Endothelial cell of umbilical vein (primary cell): ENCODE measurements at regions not wholly inside any gene's neighbourhood (a gene's known extent, or its start where the extent isn't known, plus 50 kb on each side); places are given as distances from the start of the nearest gene placed in this dataset.

Experiments used
- BruUV-seq: library from RNA; stranded (reverse); fragments of 400-500 nt; replicated peaks from 2 replicates; lab custom pipeline; 2021; lab: Mats Ljungman, UMichigan
- CTCF ChIA-PET: fragments of 300-600, 350-600 bp; sonication (Branson Sonifier 250); formaldehyde crosslinking; loops from one replicate; lab custom pipeline; 2021; ENCODE audit warnings: antibody characterized with exemption, inconsistent platforms; lab: Charles Lee
- POLR2A ChIA-PET: fragments of 300-600, 350-600 bp; sonication (Branson Sonifier 250); formaldehyde crosslinking; loops from one replicate; lab custom pipeline; 2021; ENCODE audit warnings: antibody characterized with exemption, inconsistent platforms; lab: Charles Lee
- DNase-seq: peaks from one replicate; pipeline ENCODE4 v3.0.0-alpha.2; 2011; ENCODE audit warnings: low read depth, low spot score
- FAIRE-seq: peaks from 2 replicates; lab custom pipeline; 2011; peaks lifted over from hg19 to GRCh38; lab: Jason Lieb, UNC
- H2AFZ ChIP-seq: 2 replicates; pipeline ENCODE4 v1.6.0; 2012; ENCODE audit warnings: low read depth, low read length, control low read depth, inconsistent platforms
- H3K27ac ChIP-seq: 2 replicates; pipeline ENCODE4 v1.5.1; 2011; ENCODE audit warnings: low read depth, mild to moderate bottlenecking, control low read depth, low read length, moderate library complexity; ENCODE audit not compliant: insufficient read depth
- H3K27me3 ChIP-seq, 2 experiments: 2 replicates each; pipeline versions ENCODE4 v1.6.0 to v1.6.1; 2011; ENCODE audit warnings: low read length in 2 of 2, mixed read lengths in 1 of 2; ENCODE audit not compliant: control insufficient read depth in 2 of 2, insufficient read depth in 2 of 2
- H3K36me3 ChIP-seq, 2 experiments: 2 replicates in 1 of 2; 3 replicates in 1 of 2; pipeline ENCODE4 v1.5.1; 2011; ENCODE audit warnings: low read length in 2 of 2, mild to moderate bottlenecking in 1 of 2, moderate library complexity in 1 of 2; ENCODE audit not compliant: control insufficient read depth in 2 of 2, insufficient read depth in 2 of 2; ENCODE audit errors: extremely low read depth in 1 of 2
- H3K4me1 ChIP-seq: 3 replicates; pipeline ENCODE4 v1.5.1; 2011; ENCODE audit warnings: mild to moderate bottlenecking, low read length; ENCODE audit not compliant: control insufficient read depth, insufficient read depth; ENCODE audit errors: extremely low read depth
- H3K4me2 ChIP-seq: 2 replicates; pipeline ENCODE4 v1.6.1; 2011; ENCODE audit warnings: low read length, control low read depth, mixed read lengths; ENCODE audit not compliant: insufficient read depth
- H3K4me3 ChIP-seq, 3 experiments: fragments of 200-600 bp in 1 of 3; sonication (generic), shearing (Covaris generic) in 1 of 3; replicated peaks in 1 of 3; 2 replicates each; pipeline ENCODE4 v1.5.1; 2011 to 2016; ENCODE audit warnings: control low read depth in 3 of 3, low read length in 3 of 3, mild to moderate bottlenecking in 2 of 3, inconsistent platforms in 1 of 3, low read depth in 1 of 3, moderate library complexity in 1 of 3; ENCODE audit not compliant: insufficient read depth in 1 of 3
- H3K79me2 ChIP-seq: 2 replicates; pipeline ENCODE4 v1.6.0; 2012; ENCODE audit warnings: low read length, inconsistent platforms; ENCODE audit not compliant: control insufficient read depth, insufficient read depth
- H3K9ac ChIP-seq: replicated peaks from 2 replicates; pipeline ENCODE3; 2011; ENCODE audit warnings: low read length, control low read depth; ENCODE audit not compliant: insufficient read depth; ENCODE audit errors: extremely low read depth
- H3K9me1 ChIP-seq: replicated peaks from 3 replicates; pipeline ENCODE4 v1.6.0; 2011; ENCODE audit warnings: mild to moderate bottlenecking, low read length; ENCODE audit not compliant: control insufficient read depth, insufficient read depth; ENCODE audit errors: extremely low read depth
- H3K9me3 ChIP-seq: replicated peaks from 2 replicates; pipeline ENCODE4 v1.5.1; 2012; ENCODE audit warnings: low read length, inconsistent platforms; ENCODE audit not compliant: control insufficient read depth, insufficient read depth
- H4K20me1 ChIP-seq: replicated peaks from 2 replicates; pipeline ENCODE3; 2011; ENCODE audit warnings: mild to moderate bottlenecking, low read length; ENCODE audit not compliant: control insufficient read depth, insufficient read depth; ENCODE audit errors: extremely low read depth
- EZH2 ChIP-seq: IDR thresholded peaks from 2 replicates; pipeline ENCODE4 v1.6.1; 2012; ENCODE audit warnings: borderline replicate concordance, low read depth, mild to moderate bottlenecking, moderate library complexity, low read length, inconsistent platforms; ENCODE audit not compliant: severe bottlenecking
- FOS ChIP-seq: IDR thresholded peaks from 2 replicates; pipeline ENCODE4 v1.6.1; 2011; ENCODE audit warnings: mild to moderate bottlenecking, low read length, moderate library complexity, borderline replicate concordance; ENCODE audit not compliant: insufficient read depth
- GATA2 ChIP-seq: IDR thresholded peaks from 2 replicates; pipeline ENCODE4 v1.7.0; 2011; ENCODE audit warnings: low read depth, mild to moderate bottlenecking, moderate library complexity, mixed read lengths, low read length; ENCODE audit not compliant: insufficient read length, insufficient read depth
- dilution Hi-C: fragments of 300-500 bp; cut with MboI; formaldehyde crosslinking; loops from one replicate; pipeline ENCODE4 v1.15.0; 2019; ENCODE audit warnings: low sequenced_read_pairs; ENCODE audit not compliant: extremely low pct_ligation_motif_present
- intact Hi-C: fragments of 100-400 bp; cut with micrococcal nuclease; formaldehyde crosslinking; loops from one replicate; pipeline ENCODE4 v1.10.0; 2022
- TF ChIP-seq, protein P1 (sequence below): IDR thresholded peaks from 2 replicates; pipeline ENCODE4 v1.6.1; 2011; ENCODE audit not compliant: insufficient read depth, insufficient read length
- TF ChIP-seq, protein P2 (sequence below), 2 donors: IDR thresholded peaks; 1 replicate in 1 of 2; 2 replicates in 1 of 2; pipeline ENCODE4 v1.5.1; 2011; ENCODE audit warnings: low read length in 2 of 2, mild to moderate bottlenecking in 2 of 2, moderate library complexity in 2 of 2, control low read depth in 1 of 2, inconsistent platforms in 1 of 2, low read depth in 1 of 2; ENCODE audit not compliant: insufficient read depth in 1 of 2; ENCODE audit errors: extremely low read depth in 1 of 2

GRCh38 chr14:53501361-53502211, 348.5 kb upstream of the DDHD1 start:
- BruUV-seq: no TSS peak

More at GRCh38 chr14:53501361-53502211, 348.5 kb upstream of the DDHD1 start:
- Histone ChIP-seq H4K20me1 (no peaks in the 10 kb centered on the region), H3K27me3 (peaks cover 9 to 11% of the 10 kb centered on the region in 2 experiments), H2AFZ (no peak overlapping the region), H3K36me3 (no peaks in the 10 kb centered on the region), H3K27ac (no peak overlapping the region), H3K9me1 (no peaks in the 10 kb centered on the region), H3K79me2 (no peaks in the 10 kb centered on the region), H3K9me3 (no peaks in the 10 kb centered on the region), H3K9ac (no peak overlapping the region), H3K4me2 (no peak overlapping the region), H3K4me1 (no peaks in the 10 kb centered on the region), H3K4me3 (no peak overlapping the region)
- no peak for DNase-seq
- POLR2A ChIA-PET: no interaction called here
- intact Hi-C loops (no loop called here), dilution Hi-C loops (no loop called here)
- CTCF ChIA-PET: interaction anchor here (1.4 kb wide), 1 partner anchor 847 kb away, joined by 3 read pairs; no protein-coding TSS in a partner anchor
- no peak for TF ChIP-seq GATA2
- TF ChIP-seq, protein P1, sequence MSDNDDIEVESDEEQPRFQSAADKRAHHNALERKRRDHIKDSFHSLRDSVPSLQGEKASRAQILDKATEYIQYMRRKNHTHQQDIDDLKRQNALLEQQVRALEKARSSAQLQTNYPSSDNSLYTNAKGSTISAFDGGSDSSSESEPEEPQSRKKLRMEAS: no peak
- TF ChIP-seq, protein P2, sequence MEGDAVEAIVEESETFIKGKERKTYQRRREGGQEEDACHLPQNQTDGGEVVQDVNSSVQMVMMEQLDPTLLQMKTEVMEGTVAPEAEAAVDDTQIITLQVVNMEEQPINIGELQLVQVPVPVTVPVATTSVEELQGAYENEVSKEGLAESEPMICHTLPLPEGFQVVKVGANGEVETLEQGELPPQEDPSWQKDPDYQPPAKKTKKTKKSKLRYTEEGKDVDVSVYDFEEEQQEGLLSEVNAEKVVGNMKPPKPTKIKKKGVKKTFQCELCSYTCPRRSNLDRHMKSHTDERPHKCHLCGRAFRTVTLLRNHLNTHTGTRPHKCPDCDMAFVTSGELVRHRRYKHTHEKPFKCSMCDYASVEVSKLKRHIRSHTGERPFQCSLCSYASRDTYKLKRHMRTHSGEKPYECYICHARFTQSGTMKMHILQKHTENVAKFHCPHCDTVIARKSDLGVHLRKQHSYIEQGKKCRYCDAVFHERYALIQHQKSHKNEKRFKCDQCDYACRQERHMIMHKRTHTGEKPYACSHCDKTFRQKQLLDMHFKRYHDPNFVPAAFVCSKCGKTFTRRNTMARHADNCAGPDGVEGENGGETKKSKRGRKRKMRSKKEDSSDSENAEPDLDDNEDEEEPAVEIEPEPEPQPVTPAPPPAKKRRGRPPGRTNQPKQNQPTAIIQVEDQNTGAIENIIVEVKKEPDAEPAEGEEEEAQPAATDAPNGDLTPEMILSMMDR (IDR thresholded peaks at IDR 0.05; ENCODE audit: extremely low read depth in 1 of 2, insufficient read depth in 1 of 2, low read depth in 1 of 2, low read length in 2 of 2): no peak
- TF ChIP-seq EZH2: no peak
- no peak for TF ChIP-seq FOS
- FAIRE-seq: no peak
